Esophagus muscularis mucosa (tissue), 4 donors: ENCODE measurements at regions not wholly inside any gene's neighbourhood (a gene's known extent, or its start where the extent isn't known, plus 50 kb on each side); places are given as distances from the start of the nearest gene placed in this dataset.

Experiments
- DNase-seq: peaks from one replicate; pipeline ENCODE4 v3.0.0-alpha.2; 2017; ENCODE audit errors: extremely low spot score
- H3K27ac ChIP-seq, 4 donors: fragments of 200-600 bp; sonication (generic); replicated peaks in 1 of 4; 1 replicate in 3 of 4; 2 replicates in 1 of 4; pipeline ENCODE4 v1.5.1; 2016 to 2019; ENCODE audit warnings: mild to moderate bottlenecking in 1 of 4
- H3K27me3 ChIP-seq, 4 donors: fragments of 200-600 bp; sonication (generic); one replicate each; pipeline versions ENCODE4 v1.5.1 to v1.6.0; 2016 to 2019
- H3K36me3 ChIP-seq, 4 donors: fragments of 200-600 bp; sonication (generic); one replicate each; pipeline ENCODE4 v1.5.1; 2016 to 2019
- H3K4me1 ChIP-seq, 4 donors: fragments of 200-600 bp; sonication (generic); one replicate each; pipeline ENCODE4 v1.5.1; 2016 to 2019
- H3K4me3 ChIP-seq, 4 donors: fragments of 200-600 bp; sonication (generic); 1 replicate in 2 of 4; 2 replicates in 2 of 4; pipeline ENCODE4 v1.5.1; 2016 to 2019; ENCODE audit warnings: mild to moderate bottlenecking in 4 of 4, moderate library complexity in 1 of 4
- H3K9me3 ChIP-seq, 4 donors: fragments of 200-600 bp; sonication (generic); 1 replicate in 3 of 4; 2 replicates in 1 of 4; pipeline ENCODE4 v1.5.1; 2016 to 2019
- CTCF ChIP-seq, 3 experiments: fragments of 200-600 bp in 2 of 3; fragments of 450-650 bp in 1 of 3; sonication (generic) in 2 of 3; IDR thresholded peaks; one replicate each; pipeline ENCODE4 v1.5.1; 2017 to 2019; ENCODE audit warnings: antibody characterized with exemption in 3 of 3, mild to moderate bottlenecking in 2 of 3, moderate library complexity in 1 of 3
- EP300 ChIP-seq: sonication (generic); formaldehyde crosslinking; IDR thresholded peaks from one replicate; pipeline ENCODE4 v1.6.1; 2017; ENCODE audit warnings: antibody characterized with exemption
- POLR2A ChIP-seq: fragments of 450-650 bp; IDR thresholded peaks from one replicate; pipeline ENCODE4 v1.6.1; 2017; ENCODE audit warnings: antibody characterized with exemption, moderate library complexity, mild to moderate bottlenecking, low read depth
- POLR2AphosphoS5 ChIP-seq, 2 donors: sonication (generic); formaldehyde crosslinking; IDR thresholded peaks; one replicate each; pipeline ENCODE4 v1.6.1; 2017; ENCODE audit warnings: antibody characterized with exemption in 2 of 2
- WGBS: methylation state at CpG from one replicate; pipeline ENCODE4 v1.1.5; 2018; 5-methylcytosine and 5-hydroxymethylcytosine counted together
- intact Hi-C: fragments of 100-400 bp; cut with DNase I; formaldehyde crosslinking; loops from one replicate; pipeline ENCODE4 v1.15.1; 2023

- no peaks in the 10 kb centered on the region for H3K9me3 ChIP-seq
- WGBS: 92% methylated on average over 3 of the region's 3 CpGs
- H3K4me1 ChIP-seq: peaks cover 0 to 13% (median 12%) of the 10 kb centered on the region in 4 donors
- H3K27ac ChIP-seq: no peak overlapping the region
- DNase-seq: no peak
- no peak overlapping the region for H3K4me3 ChIP-seq
- no peaks in the 10 kb centered on the region for H3K36me3 ChIP-seq
- no peak for TF ChIP-seq POLR2A
- TF ChIP-seq CTCF (IDR thresholded peaks at IDR 0.05): no peak
- no peak for TF ChIP-seq POLR2AphosphoS5 (IDR thresholded peaks at IDR 0.05)
- TF ChIP-seq EP300: no peak
- H3K27me3 ChIP-seq: no peaks in the 10 kb centered on the region
- intact Hi-C loops: no loop called here
These were observed 57.6 kb downstream of the PTTG1 start for GRCh38 chr5:160479220-160479619.

- Histone ChIP-seq H3K27me3 (no peaks in the 10 kb centered on the region), H3K4me3 (no peak overlapping the region), H3K36me3 (no peaks in the 10 kb centered on the region), H3K27ac (no peak overlapping the region), H3K4me1 (peaks cover 0 to 13% (median 12%) of the 10 kb centered on the region in 4 donors), H3K9me3 (no peaks in the 10 kb centered on the region)
- no peak for DNase-seq
- intact Hi-C loops: no loop called here
- TF ChIP-seq CTCF (IDR thresholded peaks at IDR 0.05): no peak
- no peak for TF ChIP-seq EP300
- TF ChIP-seq POLR2A: no peak
- TF ChIP-seq POLR2AphosphoS5 (IDR thresholded peaks at IDR 0.05): no peak
- 31% methylated on average over 7 of the region's 7 CpGs for WGBS
These were observed 58.3 kb downstream of the PTTG1 start for GRCh38 chr5:160479926-160480325.

GRCh38 chr5:160480652-160481051 is 59.0 kb downstream of the PTTG1 start:
- peaks cover 0 to 13% (median 12%) of the 10 kb centered on the region in 4 donors for H3K4me1 ChIP-seq
- DNase-seq: no peak
- H3K27ac ChIP-seq: no peak overlapping the region
- TF ChIP-seq CTCF (IDR thresholded peaks at IDR 0.05) (no peak), POLR2A (no peak), POLR2AphosphoS5 (IDR thresholded peaks at IDR 0.05) (no peak), EP300 (no peak)
- H3K36me3 ChIP-seq: no peaks in the 10 kb centered on the region
- H3K27me3 ChIP-seq: no peaks in the 10 kb centered on the region
- intact Hi-C loops: no loop called here
- WGBS: 85% methylated on average over 1 of the region's 1 CpG
- no peaks in the 10 kb centered on the region for H3K9me3 ChIP-seq
- no peak overlapping the region for H3K4me3 ChIP-seq

GRCh38 chr5:160484678-160485077 is 63.0 kb downstream of the PTTG1 start:
- no peaks in the 10 kb centered on the region for H3K9me3 ChIP-seq
- intact Hi-C loops: no loop called here
- TF ChIP-seq POLR2A: no peak
- TF ChIP-seq POLR2AphosphoS5 (IDR thresholded peaks at IDR 0.05): no peak
- no peak for TF ChIP-seq EP300
- no peak for TF ChIP-seq CTCF (IDR thresholded peaks at IDR 0.05)

GRCh38 chr5:160485364-160485969 is 63.8 kb downstream of the PTTG1 start:
- H3K36me3 ChIP-seq: no peaks in the 10 kb centered on the region
- H3K27ac ChIP-seq: no peak overlapping the region
- TF ChIP-seq POLR2A (no peak), POLR2AphosphoS5 (IDR thresholded peaks at IDR 0.05) (no peak), EP300 (no peak), CTCF (IDR thresholded peaks at IDR 0.05) (no peak)
- DNase-seq: no peak
- intact Hi-C loops: no loop called here
- no peaks in the 10 kb centered on the region for H3K27me3 ChIP-seq
- H3K9me3 ChIP-seq: no peaks in the 10 kb centered on the region
- no peak overlapping the region for H3K4me3 ChIP-seq
- H3K4me1 ChIP-seq: peaks cover 0 to 4% (median 3%) of the 10 kb centered on the region in 4 donors
- WGBS: 79% methylated on average over 5 of the region's 5 CpGs

More at GRCh38 chr5:160484678-160485077, 63.0 kb downstream of the PTTG1 start:
- Histone ChIP-seq H3K36me3 (no peaks in the 10 kb centered on the region), H3K27ac (no peak overlapping the region), H3K4me1 (peaks cover 0 to 12% (median 11%) of the 10 kb centered on the region in 4 donors), H3K27me3 (no peaks in the 10 kb centered on the region), H3K4me3 (no peak overlapping the region)
- no peak for DNase-seq
- 83% methylated on average over 2 of the region's 2 CpGs for WGBS
